NCI-H2081 treated with DMSO at 0.1 percent for 48 hours (cell line): ENCODE measurements at regions not wholly inside any gene's neighbourhood (a gene's known extent, or its start where the extent isn't known, plus 50 kb on each side); places are given as distances from the start of the nearest gene placed in this dataset.

Experiments used
- DNase-seq: peaks from one replicate; lab custom pipeline; 2025; lab: John Stamatoyannopoulos, UW

- no peak for DNase-seq
These were observed 71.3 kb downstream of the CPN2 start for GRCh38 chr3:194279701-194280360.

- DNase-seq: no peak
These were observed 70.4 kb downstream of the CPN2 start for GRCh38 chr3:194280777-194281176.

DNA sequence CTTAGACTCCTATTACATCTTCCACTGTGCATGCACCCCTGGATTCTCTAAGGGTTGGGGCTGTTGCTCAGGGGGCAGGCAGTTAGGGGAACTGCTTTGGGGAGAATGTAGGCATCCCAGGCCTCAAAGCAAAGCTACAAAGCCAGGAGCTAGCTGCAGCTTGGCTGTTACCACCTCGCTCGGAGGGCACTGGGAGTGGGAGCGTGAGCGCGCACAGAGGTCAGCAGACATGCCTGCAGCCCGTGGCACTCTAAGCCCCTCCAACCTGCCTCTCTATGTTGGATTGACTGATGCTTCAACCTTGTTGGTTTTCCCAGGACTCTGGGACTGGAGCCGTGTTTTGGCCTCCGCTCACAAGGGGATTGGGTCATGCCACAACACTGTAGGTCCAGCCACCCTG, 69.8 kb downstream of the CPN2 start:
- no peak for DNase-seq

GRCh38 chr3:194281766-194282165, 69.4 kb downstream of the CPN2 start:
- DNase-seq: no peak

- DNase-seq: peak; percentile 38
These were observed 68.5 kb downstream of the CPN2 start for GRCh38 chr3:194282436-194283122.

DNA sequence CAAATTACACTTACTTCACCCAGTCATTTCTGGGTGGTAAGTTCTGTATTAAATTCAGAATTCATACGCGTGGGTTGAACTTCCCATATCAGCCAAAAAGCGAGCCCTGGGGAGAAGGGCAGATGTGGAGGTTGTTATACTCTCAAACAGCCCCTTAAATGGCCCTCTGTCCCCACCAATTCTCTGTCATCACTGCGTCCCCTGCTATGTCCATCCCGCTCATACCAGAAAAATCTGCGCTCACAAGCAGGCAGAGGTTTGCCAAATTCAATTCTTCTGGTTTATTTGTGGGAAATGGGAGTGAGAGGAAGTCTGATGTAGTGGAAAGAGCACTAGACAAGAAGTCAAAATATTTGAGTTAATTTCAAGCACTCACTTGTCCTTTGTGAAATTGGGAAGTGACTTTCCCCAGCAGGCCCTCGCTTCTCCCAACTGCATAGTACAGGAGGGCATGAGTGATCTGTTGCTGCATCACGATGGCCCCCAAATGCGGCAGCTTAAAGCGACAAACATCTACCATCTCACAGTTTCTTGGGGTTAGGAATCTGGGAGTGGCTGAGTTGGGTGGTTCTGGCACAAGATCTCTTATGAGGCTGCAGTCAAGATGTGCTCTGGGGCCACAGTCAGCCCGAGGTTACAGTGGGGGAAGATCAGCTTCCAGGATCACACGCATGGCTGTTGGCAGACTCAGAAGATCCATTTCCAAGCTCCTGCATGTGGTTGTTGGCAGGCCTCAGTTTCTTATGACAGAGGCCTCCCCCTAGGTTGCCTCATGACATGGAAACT, 67.7 kb downstream of the CPN2 start:
- DNase-seq: no peak

DNA sequence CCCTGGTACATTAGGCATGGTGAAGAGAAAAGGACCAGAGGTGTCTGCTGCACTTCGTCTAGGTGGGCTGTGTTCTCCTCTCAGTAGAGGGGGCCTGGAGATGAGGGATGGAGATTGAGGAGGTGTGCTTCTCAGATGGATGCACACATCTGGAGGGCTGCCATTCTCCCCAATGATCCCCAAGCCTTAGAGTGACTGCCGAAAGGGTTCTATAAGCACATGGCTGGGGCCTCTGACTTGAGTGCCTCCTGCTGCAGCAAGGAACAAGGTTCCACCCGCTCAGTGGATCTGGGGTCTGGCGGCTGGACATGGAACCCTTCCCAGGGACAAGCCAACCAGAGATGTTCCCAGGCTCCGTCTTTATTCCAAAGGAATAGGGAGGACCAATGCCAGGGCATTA, 66.8 kb downstream of the CPN2 start:
- no peak for DNase-seq

DNA sequence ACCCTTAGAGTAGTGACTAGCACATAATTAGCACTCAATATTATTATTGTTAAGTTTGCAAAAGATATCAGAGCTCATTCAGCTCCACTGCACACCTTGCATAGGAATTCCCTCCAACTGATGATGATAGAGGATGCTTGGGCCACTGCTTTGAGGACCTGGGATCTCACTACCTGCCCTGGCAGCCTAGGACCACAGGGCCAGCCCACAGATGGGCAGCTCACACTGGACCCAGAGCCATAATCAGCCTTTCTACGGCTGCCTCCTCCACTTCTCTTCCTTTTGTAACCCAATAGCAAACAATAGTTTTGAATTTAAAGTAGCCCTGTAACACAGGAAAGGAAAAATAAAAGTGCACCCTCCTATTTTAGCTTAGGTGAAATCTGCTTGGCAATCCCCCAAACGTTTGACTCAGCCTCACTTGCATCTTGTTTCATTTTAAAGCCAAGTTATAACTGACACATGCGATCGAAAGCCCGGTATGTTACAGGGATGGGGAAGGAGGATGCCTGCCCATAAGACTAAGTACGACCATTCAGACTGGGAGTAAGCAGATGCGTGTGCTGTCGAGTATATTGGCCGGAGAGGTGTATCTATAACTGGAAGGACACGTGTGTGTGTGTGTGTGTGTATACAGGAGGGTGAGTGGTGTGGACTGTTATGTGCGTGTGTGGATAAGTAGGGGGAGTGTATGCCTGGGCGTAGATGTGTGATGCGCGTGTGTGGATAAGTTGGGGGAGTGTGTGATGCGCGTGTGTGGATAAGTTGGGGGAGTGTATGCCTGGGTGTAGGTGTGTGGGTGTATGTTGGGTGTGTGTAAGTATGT, 65.9 kb downstream of the CPN2 start:
- DNase-seq: no peak

GRCh38 chr3:194285850-194286197, 65.3 kb downstream of the CPN2 start:
- DNase-seq: no peak

DNA sequence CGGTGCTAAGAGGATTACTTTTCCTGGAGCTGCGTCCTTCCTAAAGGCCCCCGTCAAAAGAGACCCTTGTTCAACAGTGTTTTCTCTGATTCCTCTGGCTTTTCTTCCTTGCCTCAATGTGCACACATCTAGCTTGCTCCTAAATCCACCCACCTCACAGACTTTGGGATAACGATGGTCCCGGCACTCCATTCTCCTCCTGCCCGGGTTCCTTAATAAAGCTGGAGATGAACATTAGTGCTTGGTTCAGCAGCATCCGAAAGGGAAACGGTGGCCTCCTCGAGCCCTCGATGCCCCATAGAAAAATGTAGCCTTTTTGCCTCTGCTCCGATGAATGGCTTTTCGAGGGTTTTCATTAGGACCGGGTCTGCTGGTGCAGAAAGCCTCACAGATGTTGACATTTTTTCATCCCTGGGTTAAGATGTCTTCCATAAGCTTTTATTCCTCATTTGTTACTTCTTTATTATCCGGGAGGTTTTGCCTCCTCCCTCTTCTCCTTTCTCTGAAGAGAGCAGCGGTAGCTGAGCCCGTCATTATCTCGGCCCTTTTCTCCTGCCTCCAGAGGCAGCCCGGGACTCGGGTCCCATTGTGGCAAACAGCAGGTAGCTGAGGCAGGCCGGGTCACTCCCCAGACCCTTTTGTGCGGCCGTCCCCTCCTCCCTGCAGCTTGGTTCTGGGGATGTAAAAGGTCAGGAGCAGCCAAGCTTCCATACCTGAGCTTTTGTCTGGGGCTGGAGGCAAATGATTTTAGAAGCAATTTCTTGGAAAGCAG, 64.6 kb downstream of the CPN2 start:
- no peak for DNase-seq

DNA sequence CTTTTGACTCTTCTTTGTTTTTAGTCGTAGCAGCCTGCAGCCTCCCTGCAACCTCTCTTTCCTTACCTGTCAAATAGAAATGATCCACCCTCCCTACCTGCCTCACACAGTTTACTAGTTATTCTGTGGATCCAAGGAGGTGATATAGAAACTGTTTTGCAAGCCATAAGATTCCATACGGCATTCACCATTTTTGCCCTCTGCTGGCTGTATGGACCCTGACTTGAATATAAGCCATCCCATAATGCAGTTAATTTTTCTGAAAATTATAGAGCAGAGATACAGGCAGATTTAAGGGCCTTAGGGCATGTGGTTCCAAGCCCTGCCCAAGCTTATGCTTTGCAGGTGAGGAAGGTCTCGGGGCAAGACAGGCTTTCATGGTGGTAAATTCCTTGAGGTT, 63.8 kb downstream of the CPN2 start:
- peak; percentile 37 for DNase-seq

DNA sequence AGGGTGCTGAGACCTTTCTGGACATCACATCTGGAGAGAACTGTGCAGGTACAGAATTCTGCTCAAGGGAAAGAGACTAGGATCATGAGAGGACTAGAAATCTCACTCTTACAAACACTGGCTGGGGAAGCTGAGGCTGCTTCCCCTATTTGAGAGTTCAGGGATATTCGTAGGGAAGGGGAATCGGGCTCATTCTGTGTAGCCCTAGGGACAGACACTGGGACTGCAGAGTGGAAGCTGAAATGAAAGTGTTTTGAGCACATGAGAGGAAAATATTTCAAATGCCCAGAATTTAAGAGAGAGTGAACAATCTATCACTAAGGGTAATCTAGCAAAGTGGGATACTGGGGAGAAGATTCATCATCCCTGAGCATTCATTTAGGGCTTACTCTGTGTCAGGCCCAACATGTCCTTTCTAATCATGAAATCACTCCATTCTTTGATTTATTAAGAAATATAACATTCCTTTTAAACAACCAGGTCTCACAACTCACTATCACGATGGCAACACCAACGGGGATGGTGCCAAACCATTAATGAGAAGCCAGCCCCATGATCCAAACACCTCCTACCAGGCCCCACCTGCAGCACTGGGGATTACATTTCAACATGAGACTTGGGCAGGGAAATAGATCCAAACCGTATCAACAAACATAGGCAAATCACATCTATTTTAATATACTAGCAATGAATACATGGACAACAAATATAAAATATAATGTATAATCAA, 63.0 kb downstream of the CPN2 start:
- DNase-seq: peak; percentile 43
